DOHH2 (cell line): ENCODE measurements at regions not wholly inside any gene's neighbourhood (a gene's known extent, or its start where the extent isn't known, plus 50 kb on each side); places are given as distances from the start of the nearest gene placed in this dataset.

ENCODE experiments used
- H3F3A ChIP-seq: fragments of 200-600 bp; sonication (generic), shearing (Covaris generic); 2 replicates; pipeline ENCODE4 v1.6.0; 2016; ENCODE audit warnings: antibody characterized with exemption, mild to moderate bottlenecking; ENCODE audit not compliant: control insufficient read depth, insufficient read depth
- H3K27ac ChIP-seq: fragments of 200-600 bp; sonication (generic); 2 replicates; pipeline ENCODE4 v1.5.1; 2014; ENCODE audit warnings: low read depth, mild to moderate bottlenecking, low read length, moderate library complexity
- H3K27me3 ChIP-seq: fragments of 200-600 bp; sonication (generic); 2 replicates; pipeline ENCODE4 v1.6.1; 2014; ENCODE audit warnings: mild to moderate bottlenecking, low read length, mixed read lengths; ENCODE audit not compliant: control insufficient read depth
- H3K36me3 ChIP-seq: fragments of 200-600 bp; sonication (generic); 2 replicates; pipeline ENCODE4 v1.6.1; 2014; ENCODE audit warnings: mild to moderate bottlenecking, low read length, moderate library complexity, mixed read lengths; ENCODE audit not compliant: control insufficient read depth
- H3K4me1 ChIP-seq: fragments of 200-600 bp; sonication (generic); 2 replicates; pipeline ENCODE4 v1.6.1; 2014; ENCODE audit warnings: mild to moderate bottlenecking, low read length, mixed read lengths; ENCODE audit not compliant: control insufficient read depth
- H3K4me2 ChIP-seq: fragments of 200-600 bp; sonication (generic); 2 replicates; pipeline ENCODE4 v1.6.0; 2014; ENCODE audit warnings: mild to moderate bottlenecking, low read length, moderate library complexity
- H3K4me3 ChIP-seq: fragments of 200-600 bp; sonication (generic); 2 replicates; pipeline ENCODE4 v1.5.1; 2014; ENCODE audit warnings: mild to moderate bottlenecking, low read length, mixed read lengths
- H3K79me2 ChIP-seq: fragments of 200-600 bp; sonication (generic); 2 replicates; pipeline ENCODE4 v1.6.1; 2014; ENCODE audit warnings: mild to moderate bottlenecking, low read length, mixed read lengths; ENCODE audit not compliant: control insufficient read depth
- H3K9me2 ChIP-seq: fragments of 200-600 bp; sonication (generic); replicated peaks from 2 replicates; pipeline ENCODE4 v1.6.1; 2014; ENCODE audit warnings: mild to moderate bottlenecking, low read length, mixed read lengths; ENCODE audit not compliant: control insufficient read depth
- H3K9me3 ChIP-seq: fragments of 200-600 bp; sonication (generic); 2 replicates; pipeline ENCODE4 v1.6.1; 2014; ENCODE audit warnings: antibody characterized with exemption, low read length, mixed read lengths; ENCODE audit not compliant: control insufficient read depth, insufficient read depth
- H4K20me1 ChIP-seq: fragments of 200-600 bp; sonication (generic); 2 replicates; pipeline ENCODE4 v1.6.0; 2014; ENCODE audit warnings: low read depth, mild to moderate bottlenecking, antibody characterized with exemption, low read length, moderate library complexity; ENCODE audit not compliant: control insufficient read depth, insufficient read depth
- CTCF ChIP-seq: fragments of 200-600 bp; sonication (generic); IDR thresholded peaks from one replicate; pipeline ENCODE4 v1.5.1; 2014; ENCODE audit warnings: antibody characterized with exemption, mild to moderate bottlenecking, low read depth, low read length; ENCODE audit not compliant: poor library complexity, severe bottlenecking
- EZH2phosphoT487 ChIP-seq: fragments of 200-600 bp; sonication (generic); IDR thresholded peaks from 2 replicates; pipeline ENCODE4 v1.6.1; 2017; ENCODE audit warnings: borderline replicate concordance, mild to moderate bottlenecking, antibody characterized with exemption, low read length, moderate library complexity, mixed read lengths

GRCh38 chr4:33714971-33715370 lies 2529.3 kb downstream of the ARAP2 start:
- no peaks in the 10 kb centered on the region for H3K27me3 ChIP-seq
- no peak overlapping the region for H3K4me2 ChIP-seq
- no peaks in the 10 kb centered on the region for H4K20me1 ChIP-seq
- no peaks in the 10 kb centered on the region for H3K36me3 ChIP-seq
- H3K79me2 ChIP-seq: no peaks in the 10 kb centered on the region
- TF ChIP-seq CTCF (no peak), EZH2phosphoT487 (no peak)
- no peak overlapping the region for H3K4me3 ChIP-seq
- H3K9me3 ChIP-seq: peaks cover 4% of the 10 kb centered on the region; the same call in 1 of the 2 replicates
- H3K4me1 ChIP-seq: no peaks in the 10 kb centered on the region
- H3F3A ChIP-seq: no peaks in the 10 kb centered on the region
- H3K9me2 ChIP-seq: no peaks in the 10 kb centered on the region
- H3K27ac ChIP-seq: no peak overlapping the region

- TF ChIP-seq EZH2phosphoT487: no peak
- no peak for TF ChIP-seq CTCF
- no peaks in the 10 kb centered on the region for H4K20me1 ChIP-seq
- H3K4me2 ChIP-seq: no peak overlapping the region
- no peak overlapping the region for H3K27ac ChIP-seq
- no peaks in the 10 kb centered on the region for H3K79me2 ChIP-seq
- H3K36me3 ChIP-seq: no peaks in the 10 kb centered on the region
- no peak overlapping the region for H3K4me3 ChIP-seq
- H3F3A ChIP-seq: no peaks in the 10 kb centered on the region
- H3K9me3 ChIP-seq: no peaks in the 10 kb centered on the region
- H3K4me1 ChIP-seq: no peaks in the 10 kb centered on the region
- no peaks in the 10 kb centered on the region for H3K9me2 ChIP-seq
- H3K27me3 ChIP-seq: no peaks in the 10 kb centered on the region
Observed at GRCh38 chr4:33715841-33716395, 2528.4 kb downstream of the ARAP2 start.

- TF ChIP-seq CTCF: no peak
- TF ChIP-seq EZH2phosphoT487: no peak
- Histone ChIP-seq H3K4me2 (no peak overlapping the region), H3K79me2 (no peaks in the 10 kb centered on the region), H3K4me3 (no peak overlapping the region), H3K9me2 (no peaks in the 10 kb centered on the region), H3K27ac (no peak overlapping the region), H4K20me1 (no peaks in the 10 kb centered on the region), H3K9me3 (no peaks in the 10 kb centered on the region), H3F3A (no peaks in the 10 kb centered on the region), H3K27me3 (no peaks in the 10 kb centered on the region), H3K36me3 (no peaks in the 10 kb centered on the region), H3K4me1 (no peaks in the 10 kb centered on the region)
Observed at GRCh38 chr4:33722254-33722653, 2522.1 kb downstream of the ARAP2 start.
